ENCODE measurements at regions not wholly inside any gene's neighbourhood (a gene's known extent, or its start where the extent isn't known, plus 50 kb on each side); places are given as distances from the start of the nearest gene placed in this dataset.

DNA sequence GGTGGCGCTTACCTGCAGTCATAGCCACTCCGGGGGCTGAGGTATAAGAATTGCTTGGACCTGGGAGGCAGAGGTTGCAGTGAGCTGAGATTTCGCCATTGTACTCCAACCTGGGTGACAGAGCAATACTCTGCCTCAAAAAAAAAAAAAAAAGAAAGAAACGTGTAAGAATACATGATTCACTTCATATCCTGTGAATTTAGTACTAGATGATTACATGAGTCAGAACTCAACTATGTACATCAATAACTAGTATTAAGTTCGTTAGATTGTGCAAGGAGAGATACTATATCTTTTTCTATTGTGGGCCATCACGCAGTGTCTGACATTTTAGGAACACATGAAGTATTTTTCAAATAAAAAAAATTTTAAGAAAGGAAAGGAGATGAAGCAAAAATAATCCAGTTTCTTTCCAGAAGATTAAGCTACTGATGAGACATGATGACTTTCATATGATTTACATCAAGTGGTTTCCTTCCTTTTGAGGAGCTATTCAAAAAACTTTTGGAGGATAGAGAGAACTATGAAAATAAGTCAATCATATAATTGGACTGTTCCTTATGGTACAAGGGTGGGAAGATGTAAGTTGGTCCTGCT, 64.7 kb upstream of the EXOC1L start:
- H3K9me3 Mint-ChIP-seq, result peaks cover 4% of the 10 kb centered on the region; the same call in 1 of the 2 replicates
- H3K4me1 Mint-ChIP-seq, result peaks cover 14% of the 10 kb centered on the region
- TF ChIP-seq, protein P1, sequence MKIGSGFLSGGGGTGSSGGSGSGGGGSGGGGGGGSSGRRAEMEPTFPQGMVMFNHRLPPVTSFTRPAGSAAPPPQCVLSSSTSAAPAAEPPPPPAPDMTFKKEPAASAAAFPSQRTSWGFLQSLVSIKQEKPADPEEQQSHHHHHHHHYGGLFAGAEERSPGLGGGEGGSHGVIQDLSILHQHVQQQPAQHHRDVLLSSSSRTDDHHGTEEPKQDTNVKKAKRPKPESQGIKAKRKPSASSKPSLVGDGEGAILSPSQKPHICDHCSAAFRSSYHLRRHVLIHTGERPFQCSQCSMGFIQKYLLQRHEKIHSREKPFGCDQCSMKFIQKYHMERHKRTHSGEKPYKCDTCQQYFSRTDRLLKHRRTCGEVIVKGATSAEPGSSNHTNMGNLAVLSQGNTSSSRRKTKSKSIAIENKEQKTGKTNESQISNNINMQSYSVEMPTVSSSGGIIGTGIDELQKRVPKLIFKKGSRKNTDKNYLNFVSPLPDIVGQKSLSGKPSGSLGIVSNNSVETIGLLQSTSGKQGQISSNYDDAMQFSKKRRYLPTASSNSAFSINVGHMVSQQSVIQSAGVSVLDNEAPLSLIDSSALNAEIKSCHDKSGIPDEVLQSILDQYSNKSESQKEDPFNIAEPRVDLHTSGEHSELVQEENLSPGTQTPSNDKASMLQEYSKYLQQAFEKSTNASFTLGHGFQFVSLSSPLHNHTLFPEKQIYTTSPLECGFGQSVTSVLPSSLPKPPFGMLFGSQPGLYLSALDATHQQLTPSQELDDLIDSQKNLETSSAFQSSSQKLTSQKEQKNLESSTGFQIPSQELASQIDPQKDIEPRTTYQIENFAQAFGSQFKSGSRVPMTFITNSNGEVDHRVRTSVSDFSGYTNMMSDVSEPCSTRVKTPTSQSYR (CRISPR knock-in tag; IDR thresholded peaks at IDR 0.05), result no peak
- no peak for TF ChIP-seq GTF2I (CRISPR knock-in tag; conservative IDR thresholded peaks at IDR 0.05)
- no peak for TF ChIP-seq ATF1 (CRISPR knock-in tag; IDR thresholded peaks at IDR 0.05)
- no peak for TF ChIP-seq GABPB1 (CRISPR knock-in tag; IDR thresholded peaks at IDR 0.05)
- no peak for TF ChIP-seq ZNF416 (CRISPR knock-in tag; IDR thresholded peaks at IDR 0.05)
- TF ChIP-seq ZNF396 (CRISPR knock-in tag; IDR thresholded peaks at IDR 0.05; ENCODE audit: borderline replicate concordance), result no peak
- no peak for TF ChIP-seq ZNF232 (CRISPR knock-in tag; IDR thresholded peaks at IDR 0.05)
- no peak for TF ChIP-seq TP53 (CRISPR knock-in tag; IDR thresholded peaks at IDR 0.05)
- TF ChIP-seq NFATC4 (CRISPR knock-in tag; IDR thresholded peaks at IDR 0.05), result no peak
- no peak for TF ChIP-seq CREB1 (CRISPR knock-in tag; IDR thresholded peaks at IDR 0.05)
- TF ChIP-seq, protein P2, sequence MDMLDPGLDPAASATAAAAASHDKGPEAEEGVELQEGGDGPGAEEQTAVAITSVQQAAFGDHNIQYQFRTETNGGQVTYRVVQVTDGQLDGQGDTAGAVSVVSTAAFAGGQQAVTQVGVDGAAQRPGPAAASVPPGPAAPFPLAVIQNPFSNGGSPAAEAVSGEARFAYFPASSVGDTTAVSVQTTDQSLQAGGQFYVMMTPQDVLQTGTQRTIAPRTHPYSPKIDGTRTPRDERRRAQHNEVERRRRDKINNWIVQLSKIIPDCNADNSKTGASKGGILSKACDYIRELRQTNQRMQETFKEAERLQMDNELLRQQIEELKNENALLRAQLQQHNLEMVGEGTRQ (CRISPR knock-in tag; IDR thresholded peaks at IDR 0.05), result no peak
- no peak for TF ChIP-seq HMGA2 (CRISPR knock-in tag; IDR thresholded peaks at IDR 0.05)
- no peaks in the 10 kb centered on the region; the same call in 1 of the 2 replicates for H3K27me3 Mint-ChIP-seq (ENCODE audit: low read depth)
- H3K27ac Mint-ChIP-seq, result no peak overlapping the region
- ChIA-PET POLR2A (no interaction called here), CTCF (no interaction called here)
- H3K4me3 Mint-ChIP-seq, result no peak overlapping the region
- H3K36me3 Mint-ChIP-seq, result no peaks in the 10 kb centered on the region
- ATAC-seq (no peak), DNase-seq (ENCODE audit: low spot score) (no peak)

DNA sequence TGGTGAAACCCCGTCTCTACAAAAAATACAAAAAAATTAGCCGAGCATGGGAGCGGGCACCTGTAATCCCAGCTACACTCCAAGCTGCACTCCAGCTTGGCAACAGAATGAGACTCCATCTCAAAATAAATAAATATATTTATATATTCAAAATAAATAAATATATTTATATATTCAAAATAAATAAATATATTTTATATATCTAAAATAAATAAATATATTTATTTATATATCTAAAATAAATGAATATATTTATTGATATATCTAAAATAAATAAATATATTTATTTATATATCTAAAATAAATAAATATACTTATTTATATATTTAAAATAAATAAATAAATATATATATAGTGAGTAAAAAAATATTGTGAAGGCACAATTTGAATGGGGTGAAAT, 63.4 kb upstream of the EXOC1L start:
- Mint-ChIP-seq H3K4me1 (peaks cover 14% of the 10 kb centered on the region), H3K4me3 (no peak overlapping the region), H3K9me3 (no peaks in the 10 kb centered on the region), H3K27me3 (ENCODE audit: low read depth) (no peaks in the 10 kb centered on the region; the same call in 1 of the 2 replicates), H3K27ac (no peak overlapping the region), H3K36me3 (no peaks in the 10 kb centered on the region)
- peak; percentile 96; the same call in 1 of the 2 replicates for TF ChIP-seq HMGA2 (CRISPR knock-in tag; IDR thresholded peaks at IDR 0.05)
- TF ChIP-seq ATF1 (CRISPR knock-in tag; IDR thresholded peaks at IDR 0.05), result no peak
- TF ChIP-seq ZNF121 (CRISPR knock-in tag; IDR thresholded peaks at IDR 0.05), result no peak
- TF ChIP-seq ELF4 (CRISPR knock-in tag; IDR thresholded peaks at IDR 0.05; ENCODE audit: low read depth), result no peak
- TF ChIP-seq TEAD4 (CRISPR knock-in tag; IDR thresholded peaks at IDR 0.05), result no peak
- TF ChIP-seq, protein P3, sequence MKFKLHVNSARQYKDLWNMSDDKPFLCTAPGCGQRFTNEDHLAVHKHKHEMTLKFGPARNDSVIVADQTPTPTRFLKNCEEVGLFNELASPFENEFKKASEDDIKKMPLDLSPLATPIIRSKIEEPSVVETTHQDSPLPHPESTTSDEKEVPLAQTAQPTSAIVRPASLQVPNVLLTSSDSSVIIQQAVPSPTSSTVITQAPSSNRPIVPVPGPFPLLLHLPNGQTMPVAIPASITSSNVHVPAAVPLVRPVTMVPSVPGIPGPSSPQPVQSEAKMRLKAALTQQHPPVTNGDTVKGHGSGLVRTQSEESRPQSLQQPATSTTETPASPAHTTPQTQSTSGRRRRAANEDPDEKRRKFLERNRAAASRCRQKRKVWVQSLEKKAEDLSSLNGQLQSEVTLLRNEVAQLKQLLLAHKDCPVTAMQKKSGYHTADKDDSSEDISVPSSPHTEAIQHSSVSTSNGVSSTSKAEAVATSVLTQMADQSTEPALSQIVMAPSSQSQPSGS (CRISPR knock-in tag; IDR thresholded peaks at IDR 0.05; ENCODE audit: borderline replicate concordance, low read depth), result no peak
- TF ChIP-seq ZNF219 (CRISPR knock-in tag; IDR thresholded peaks at IDR 0.05; ENCODE audit: borderline replicate concordance), result no peak
- DNase-seq (ENCODE audit: low spot score) (no peak), ATAC-seq (no peak)
- ChIA-PET CTCF (no interaction called here), POLR2A (interaction anchor here (0.6 kb wide), 1 partner anchor 879 kb away, joined by 5 read pairs; no protein-coding TSS in a partner anchor)

DNA sequence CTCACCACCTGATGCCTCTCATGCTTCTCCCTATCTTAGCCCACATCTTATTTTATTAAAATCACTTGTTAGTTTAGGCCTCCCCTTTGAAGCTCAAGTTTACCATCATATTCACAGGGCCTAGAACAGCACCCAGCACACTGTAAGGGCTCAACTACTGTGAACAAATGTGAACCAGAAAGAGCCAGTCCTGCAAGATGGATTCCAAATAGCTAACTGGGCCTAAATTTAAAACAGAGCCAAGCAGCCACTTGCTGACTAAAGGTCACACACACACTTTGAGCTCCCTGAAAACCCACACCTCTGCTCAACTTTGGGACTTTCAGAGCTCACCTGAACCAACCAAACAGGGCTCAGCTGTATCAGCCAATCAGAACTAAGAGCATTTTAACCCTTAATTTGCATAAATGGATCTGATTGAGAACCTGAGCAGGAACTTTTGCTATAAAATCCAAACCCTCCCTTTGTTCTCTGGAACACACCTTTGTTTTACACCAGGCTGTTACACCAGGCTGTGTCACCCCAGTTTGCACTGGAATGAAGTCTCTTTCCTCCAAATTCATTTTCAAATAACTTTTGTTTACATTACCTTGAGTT, 62.1 kb upstream of the EXOC1L start:
- DNase-seq (ENCODE audit: low spot score), result no peak

More for the DNA sequence above, 62.1 kb upstream of the EXOC1L start:
- H3K4me1 Mint-ChIP-seq, result peaks cover 14% of the 10 kb centered on the region
- CTCF ChIA-PET, result no interaction called here
- POLR2A ChIA-PET, result no interaction called here
- TF ChIP-seq, protein P4, sequence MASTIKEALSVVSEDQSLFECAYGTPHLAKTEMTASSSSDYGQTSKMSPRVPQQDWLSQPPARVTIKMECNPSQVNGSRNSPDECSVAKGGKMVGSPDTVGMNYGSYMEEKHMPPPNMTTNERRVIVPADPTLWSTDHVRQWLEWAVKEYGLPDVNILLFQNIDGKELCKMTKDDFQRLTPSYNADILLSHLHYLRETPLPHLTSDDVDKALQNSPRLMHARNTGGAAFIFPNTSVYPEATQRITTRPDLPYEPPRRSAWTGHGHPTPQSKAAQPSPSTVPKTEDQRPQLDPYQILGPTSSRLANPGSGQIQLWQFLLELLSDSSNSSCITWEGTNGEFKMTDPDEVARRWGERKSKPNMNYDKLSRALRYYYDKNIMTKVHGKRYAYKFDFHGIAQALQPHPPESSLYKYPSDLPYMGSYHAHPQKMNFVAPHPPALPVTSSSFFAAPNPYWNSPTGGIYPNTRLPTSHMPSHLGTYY (CRISPR knock-in tag; IDR thresholded peaks at IDR 0.05), result no peak
- peak; percentile 54; the same call in 1 of the 2 replicates for TF ChIP-seq NFYB (CRISPR knock-in tag; conservative IDR thresholded peaks at IDR 0.05; ENCODE audit: low read depth)
- no peaks in the 10 kb centered on the region for H3K9me3 Mint-ChIP-seq
- ATAC-seq, result peak; percentile 26; the same call in 1 of the 2 replicates
- no peaks in the 10 kb centered on the region for H3K36me3 Mint-ChIP-seq
- H3K27me3 Mint-ChIP-seq (ENCODE audit: low read depth), result no peaks in the 10 kb centered on the region
- no peak overlapping the region for H3K4me3 Mint-ChIP-seq
- H3K27ac Mint-ChIP-seq, result peak overlapping the region; percentile 22; the same call in 1 of the 2 replicates

Measured in WTC11 (cell line).